H1 (cell line): ENCODE measurements at regions not wholly inside any gene's neighbourhood (a gene's known extent, or its start where the extent isn't known, plus 50 kb on each side); places are given as distances from the start of the nearest gene placed in this dataset.

Experiments
- CTCF ChIA-PET: fragments of 300-600 bp; sonication (Branson Sonifier 250); formaldehyde crosslinking; loops from one replicate; lab custom pipeline; 2021; ENCODE audit not compliant: partially characterized antibody; lab: Charles Lee
- POLR2A ChIA-PET: fragments of 300-600 bp; sonication (Branson Sonifier 250); formaldehyde crosslinking; loops from one replicate; lab custom pipeline; 2021; ENCODE audit warnings: inconsistent platforms; ENCODE audit not compliant: partially characterized antibody; lab: Charles Lee
- DNase-seq, 2 experiments: peaks; one replicate each; pipeline versions ENCODE4 v3.0.0 to v3.0.0-alpha.2; 2010 to 2022; ENCODE audit warnings: low spot score in 2 of 2, low read depth in 1 of 2, mixed read lengths in 1 of 2
- FAIRE-seq: peaks from 2 replicates; lab custom pipeline; 2011; peaks lifted over from hg19 to GRCh38; lab: Jason Lieb, UNC
- H2AFZ ChIP-seq: 2 replicates; pipeline ENCODE4 v1.8.1; 2012; ENCODE audit warnings: low read length, inconsistent platforms
- H2AK5ac ChIP-seq: 2 replicates; pipeline ENCODE4 v1.6.1; 2013; ENCODE audit warnings: low read depth, low read length
- H2BK120ac ChIP-seq: replicated peaks from 2 replicates; pipeline ENCODE3; 2013; ENCODE audit warnings: low read depth, low read length, inconsistent platforms
- H2BK12ac ChIP-seq: 2 replicates; pipeline ENCODE4 v1.6.1; 2013; ENCODE audit warnings: low read depth, low read length
- H2BK15ac ChIP-seq: 2 replicates; pipeline ENCODE4 v1.6.1; 2013; ENCODE audit warnings: low read length
- H2BK20ac ChIP-seq: 2 replicates; pipeline ENCODE4 v1.6.1; 2013; ENCODE audit warnings: low read length
- H2BK5ac ChIP-seq: 2 replicates; pipeline ENCODE4 v1.6.1; 2013; ENCODE audit warnings: low read depth, low read length
- H3K14ac ChIP-seq: 2 replicates; pipeline ENCODE4 v1.6.1; 2013; ENCODE audit warnings: inconsistent platforms; ENCODE audit not compliant: insufficient read length
- H3K18ac ChIP-seq: 2 replicates; pipeline ENCODE4 v1.6.1; 2013; ENCODE audit warnings: low read length; ENCODE audit errors: extremely low read depth
- H3K23ac ChIP-seq: 2 replicates; pipeline ENCODE4 v1.6.1; 2013; ENCODE audit warnings: inconsistent platforms; ENCODE audit not compliant: insufficient read length
- H3K23me2 ChIP-seq: 2 replicates; pipeline ENCODE4 v1.6.1; 2013; ENCODE audit warnings: low read depth, low read length
- H3K27ac ChIP-seq: 2 replicates; pipeline ENCODE4 v1.6.1; 2011; ENCODE audit warnings: low read depth, low read length, inconsistent platforms
- H3K27me3 ChIP-seq, 4 experiments: replicated peaks in 1 of 4; 1 replicate in 1 of 4; 2 replicates in 3 of 4; pipeline versions ENCODE4 v1.6.1 to v1.8.1; 2011 to 2013; ENCODE audit warnings: low read length in 3 of 4, mild to moderate bottlenecking in 3 of 4, inconsistent platforms in 2 of 4, mixed read lengths in 2 of 4, moderate library complexity in 1 of 4; ENCODE audit not compliant: control insufficient read depth in 3 of 4, insufficient read depth in 3 of 4; ENCODE audit errors: extremely low read depth in 1 of 4
- H3K36me3 ChIP-seq, 4 experiments: 2 replicates each; pipeline versions ENCODE4 v1.6.1 to v1.8.1; 2011 to 2013; ENCODE audit warnings: mild to moderate bottlenecking in 4 of 4, low read length in 3 of 4, moderate library complexity in 2 of 4, control low read depth in 1 of 4, inconsistent platforms in 1 of 4; ENCODE audit not compliant: insufficient read depth in 4 of 4, control insufficient read depth in 2 of 4
- H3K4ac ChIP-seq: replicated peaks from 2 replicates; pipeline ENCODE3; 2013; ENCODE audit warnings: low read length, low read depth, mixed read lengths, inconsistent platforms; ENCODE audit not compliant: insufficient read length
- H3K4me1 ChIP-seq, 4 experiments: replicated peaks in 1 of 4; 1 replicate in 1 of 4; 2 replicates in 3 of 4; pipeline versions ENCODE4 v1.6.1 to v1.8.1; 2011 to 2013; ENCODE audit warnings: low read length in 3 of 4, inconsistent platforms in 2 of 4, mixed read lengths in 1 of 4; ENCODE audit not compliant: insufficient read depth in 4 of 4, control insufficient read depth in 3 of 4
- H3K4me2 ChIP-seq, 2 experiments: 2 replicates each; pipeline versions ENCODE4 v1.6.1 to v1.8.1; 2011 to 2013; ENCODE audit warnings: low read depth in 2 of 2, low read length in 2 of 2, control low read depth in 1 of 2, inconsistent platforms in 1 of 2, mild to moderate bottlenecking in 1 of 2; ENCODE audit not compliant: insufficient read depth in 1 of 2
- H3K4me3 ChIP-seq, 4 experiments: fragments of 200-600, 300-600 bp in 1 of 4; sonication (generic), shearing (Covaris generic), sonication (Bioruptor Twin) in 1 of 4; 2 replicates each; pipeline versions ENCODE4 v1.5.1 to v1.8.1; 2011 to 2016; ENCODE audit warnings: low read length in 4 of 4, low read depth in 3 of 4, control low read depth in 2 of 4, inconsistent platforms in 2 of 4, mild to moderate bottlenecking in 2 of 4, mixed read lengths in 1 of 4, moderate library complexity in 1 of 4; ENCODE audit not compliant: insufficient read depth in 2 of 4; ENCODE audit errors: extremely low read depth in 1 of 4
- H3K56ac ChIP-seq: replicated peaks from 2 replicates; pipeline ENCODE3; 2013; ENCODE audit warnings: low read depth, mild to moderate bottlenecking, mixed read lengths, low read length, inconsistent platforms; ENCODE audit not compliant: insufficient read length
- H3K79me1 ChIP-seq: 2 replicates; pipeline ENCODE4 v1.6.1; 2013; ENCODE audit warnings: low read depth, low read length, control low read depth
- H3K79me2 ChIP-seq, 2 experiments: 2 replicates each; pipeline versions ENCODE4 v1.6.1 to v1.8.1; 2012 to 2013; ENCODE audit warnings: low read length in 2 of 2, mild to moderate bottlenecking in 2 of 2, inconsistent platforms in 1 of 2; ENCODE audit not compliant: insufficient read depth in 2 of 2, control insufficient read depth in 1 of 2
- H3K9ac ChIP-seq, 4 experiments: replicated peaks in 1 of 4; 1 replicate in 1 of 4; 2 replicates in 3 of 4; pipeline versions ENCODE4 v1.6.1 to v1.8.1; 2011 to 2013; ENCODE audit warnings: low read depth in 3 of 4, low read length in 3 of 4, control low read depth in 2 of 4, mild to moderate bottlenecking in 2 of 4, moderate library complexity in 2 of 4, inconsistent platforms in 1 of 4; ENCODE audit errors: extremely low read depth in 1 of 4
- H3K9me3 ChIP-seq, 2 experiments: 2 replicates each; pipeline versions ENCODE4 v1.6.1 to v1.8.1; 2012 to 2013; ENCODE audit warnings: mild to moderate bottlenecking in 2 of 2, moderate library complexity in 2 of 2, control low read depth in 1 of 2, inconsistent platforms in 1 of 2, low read depth in 1 of 2, low read length in 1 of 2, mixed read lengths in 1 of 2; ENCODE audit not compliant: insufficient read depth in 2 of 2
- H4K20me1 ChIP-seq, 2 experiments: replicated peaks in 1 of 2; 2 replicates each; pipeline versions ENCODE3 to v1.8.1; 2011 to 2013; ENCODE audit warnings: inconsistent platforms in 2 of 2, low read length in 2 of 2, mild to moderate bottlenecking in 1 of 2; ENCODE audit not compliant: insufficient read depth in 2 of 2, control insufficient read depth in 1 of 2
- H4K5ac ChIP-seq: 2 replicates; pipeline ENCODE4 v1.6.1; 2013; ENCODE audit warnings: low read length, low read depth, mixed read lengths, inconsistent platforms; ENCODE audit not compliant: insufficient read length
- H4K8ac ChIP-seq: 2 replicates; pipeline ENCODE4 v1.8.0; 2013; ENCODE audit warnings: mild to moderate bottlenecking, moderate library complexity, low read length, inconsistent platforms; ENCODE audit not compliant: insufficient read depth; ENCODE audit errors: extremely low read depth
- H4K91ac ChIP-seq: replicated peaks from 2 replicates; pipeline ENCODE3; 2013; ENCODE audit warnings: low read length, mixed read lengths, inconsistent platforms; ENCODE audit not compliant: insufficient read length
- BACH1 ChIP-seq: IDR thresholded peaks from 2 replicates; pipeline ENCODE4 v1.6.1; 2012; ENCODE audit warnings: low read length, improper control_type of control experiment
- BCL11A ChIP-seq, 2 experiments: IDR thresholded peaks; one replicate each; pipeline ENCODE4 v1.6.1; 2011; ENCODE audit warnings: low read depth in 2 of 2, low read length in 2 of 2, mild to moderate bottlenecking in 2 of 2
- CEBPB ChIP-seq: IDR thresholded peaks from 2 replicates; pipeline ENCODE4 v1.6.1; 2012; ENCODE audit warnings: low read depth, low read length
- EGR1 ChIP-seq: IDR thresholded peaks from 2 replicates; pipeline ENCODE4 v1.6.1; 2011; ENCODE audit warnings: low read depth, low read length, borderline replicate concordance
- EP300 ChIP-seq, 2 experiments: IDR thresholded peaks; 1 replicate in 1 of 2; 2 replicates in 1 of 2; pipeline ENCODE4 v1.6.1; 2011 to 2012; ENCODE audit warnings: low read depth in 2 of 2, low read length in 2 of 2, mild to moderate bottlenecking in 2 of 2, borderline replicate concordance in 1 of 2, inconsistent platforms in 1 of 2, moderate library complexity in 1 of 2
- NRF1 ChIP-seq: IDR thresholded peaks from 2 replicates; pipeline ENCODE4 v1.6.1; 2011; ENCODE audit warnings: mild to moderate bottlenecking, low read depth, low read length, improper control_type of control experiment
- POLR2A ChIP-seq, 2 experiments: IDR thresholded peaks; 1 replicate in 1 of 2; 2 replicates in 1 of 2; pipeline ENCODE4 v1.6.1; 2011; ENCODE audit warnings: low read depth in 2 of 2, low read length in 2 of 2, mild to moderate bottlenecking in 2 of 2; ENCODE audit errors: control extremely low read depth in 1 of 2
- POU5F1 ChIP-seq: IDR thresholded peaks from 2 replicates; pipeline ENCODE4 v1.6.1; 2011; ENCODE audit warnings: low read depth, mild to moderate bottlenecking, low read length, moderate library complexity
- SP1 ChIP-seq: IDR thresholded peaks from 2 replicates; pipeline ENCODE4 v1.6.1; 2011; ENCODE audit warnings: low read depth, low read length
- TCF12 ChIP-seq: IDR thresholded peaks from 2 replicates; pipeline ENCODE4 v1.6.1; 2011; ENCODE audit warnings: low read depth, mild to moderate bottlenecking, low read length
- TEAD4 ChIP-seq: IDR thresholded peaks from 2 replicates; pipeline ENCODE4 v1.6.1; 2012; ENCODE audit warnings: low read depth, low read length, inconsistent platforms, mixed read lengths
- YY1 ChIP-seq: IDR thresholded peaks from 2 replicates; pipeline ENCODE4 v1.6.1; 2011; ENCODE audit warnings: low read depth, mild to moderate bottlenecking, low read length
- WGBS, 2 experiments: shearing (Covaris generic) in 1 of 2; methylation state at CpG; one replicate each; pipeline versions ENCODE4 v1.1.6 to v1.1.7; 2013 to 2015; ENCODE audit warnings: low lambda C conversion rate in 2 of 2, mixed read lengths in 2 of 2, inconsistent platforms in 1 of 2, low coverage in 1 of 2, missing lambda C conversion rate in 1 of 2; ENCODE audit not compliant: insufficient replicate concordance in 2 of 2, insufficient coverage in 1 of 2, insufficient read length in 1 of 2; ENCODE audit errors: extremely low coverage in 1 of 2, missing lambda C conversion rate in 1 of 2; 5-methylcytosine and 5-hydroxymethylcytosine counted together

GRCh38 chr15:81835731-81836130 lies 210.1 kb downstream of the MEX3B start:
- H3K27ac ChIP-seq, result no peak overlapping the region
- H2BK120ac ChIP-seq, result no peak overlapping the region
- H2AK5ac ChIP-seq, result no peak overlapping the region
- no peak overlapping the region for H4K5ac ChIP-seq
- ChIA-PET CTCF (interaction anchor here (0.6 to 1.1 kb wide), 5 partner anchors 8 to 144 kb away, joined by 3 to 4 read pairs (median 3); no protein-coding TSS in a partner anchor), POLR2A (no interaction called here)
- no peaks in the 10 kb centered on the region for H3K79me2 ChIP-seq
- H4K20me1 ChIP-seq, result peaks cover 0 to 2% of the 10 kb centered on the region in 2 experiments
- no peaks in the 10 kb centered on the region for H3K27me3 ChIP-seq
- H3K4ac ChIP-seq, result no peak overlapping the region
- DNase-seq, result no peak
- no peak overlapping the region for H2BK15ac ChIP-seq
- H3K56ac ChIP-seq, result no peak overlapping the region
- no peak for FAIRE-seq
- H4K91ac ChIP-seq, result no peak overlapping the region
- H2BK20ac ChIP-seq, result no peak overlapping the region
- no peaks in the 10 kb centered on the region for H3K79me1 ChIP-seq
- no peak overlapping the region for H2AFZ ChIP-seq
- no peak overlapping the region for H3K9ac ChIP-seq
- WGBS, 2 experiments, result 95% methylated on average over 1 of the region's 1 CpG; no CpG with 5 or more reads in 1 of the 2 experiments
- no peaks in the 10 kb centered on the region for H3K23me2 ChIP-seq
- H3K23ac ChIP-seq, result no peak overlapping the region
- no peak overlapping the region for H3K4me2 ChIP-seq
- H3K9me3 ChIP-seq, result no peaks in the 10 kb centered on the region
- no peak overlapping the region for H4K8ac ChIP-seq
- H3K14ac ChIP-seq, result no peak overlapping the region
- H3K36me3 ChIP-seq, result no peaks in the 10 kb centered on the region
- H3K18ac ChIP-seq, result no peak overlapping the region
- H2BK5ac ChIP-seq, result no peak overlapping the region
- H3K4me3 ChIP-seq, result no peak overlapping the region
- TF ChIP-seq EP300 (IDR thresholded peaks at IDR 0.05; ENCODE audit: borderline replicate concordance in 1 of 2, low read depth in 2 of 2, low read length in 2 of 2) (no peak), EGR1 (no peak), NRF1 (no peak), BACH1 (no peak), YY1 (no peak), SP1 (no peak), POU5F1 (no peak), BCL11A (IDR thresholded peaks at IDR 0.05; ENCODE audit: low read depth in 2 of 2, low read length in 2 of 2) (no peak), CEBPB (no peak), TEAD4 (no peak), TCF12 (no peak), POLR2A (IDR thresholded peaks at IDR 0.05; ENCODE audit: control extremely low read depth in 1 of 2, low read depth in 2 of 2, low read length in 2 of 2) (no peak)
- no peaks in the 10 kb centered on the region for H3K4me1 ChIP-seq
- H2BK12ac ChIP-seq, result no peak overlapping the region
